ENCODE measurements at regions not wholly inside any gene's neighbourhood (a gene's known extent, or its start where the extent isn't known, plus 50 kb on each side); places are given as distances from the start of the nearest gene placed in this dataset.

DNA sequence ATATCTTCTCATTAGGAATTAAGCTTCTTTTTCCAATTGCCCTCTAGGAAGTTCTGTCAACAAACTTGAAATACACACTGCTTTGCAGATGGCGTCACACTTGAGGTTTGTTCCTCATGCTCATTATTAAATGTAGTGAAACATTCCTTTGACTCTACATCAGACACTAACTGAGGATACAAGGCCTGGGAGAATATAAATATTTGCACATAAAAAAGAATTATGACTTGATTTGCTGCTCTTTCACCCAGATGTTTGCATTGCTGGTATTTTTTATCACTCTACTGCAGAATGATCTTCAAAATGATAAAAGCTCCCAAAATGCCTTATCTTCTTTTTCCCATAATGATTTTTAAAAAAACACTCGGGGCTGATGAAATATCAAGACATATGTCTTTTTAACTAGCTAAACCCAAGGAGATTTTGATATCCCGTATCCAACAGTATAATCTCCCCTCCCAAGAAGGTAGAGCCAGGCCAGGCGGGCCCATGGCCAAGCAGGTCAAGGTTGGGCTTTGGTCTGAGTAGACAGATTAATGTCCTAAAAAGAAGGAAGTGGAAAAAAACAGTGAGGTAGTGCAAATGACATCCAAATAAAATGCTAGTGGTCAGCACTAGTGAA is 264.6 kb downstream of the HHIPL2 start:
- DNase-seq: no peak

DNA sequence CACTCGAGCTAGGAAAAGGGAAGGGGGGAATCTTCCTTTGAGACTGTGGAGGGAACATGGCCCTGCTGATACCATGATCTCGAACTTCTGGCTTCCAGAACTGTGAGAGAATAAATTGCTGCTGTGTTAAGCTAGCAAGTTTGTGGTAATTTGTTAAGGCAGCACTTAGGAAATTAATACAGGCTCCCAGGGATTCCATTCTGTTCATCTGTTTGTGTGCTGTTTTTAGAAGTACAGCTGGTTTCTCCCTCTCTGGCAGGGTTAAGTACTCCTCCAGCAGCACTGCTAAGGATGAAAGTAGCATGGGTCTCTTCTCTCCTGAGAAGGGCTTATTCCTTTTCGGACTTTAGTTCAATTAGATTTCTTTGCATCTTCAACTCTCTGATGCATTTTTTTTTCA is 268.3 kb downstream of the HHIPL2 start:
- DNase-seq: no peak

DNA sequence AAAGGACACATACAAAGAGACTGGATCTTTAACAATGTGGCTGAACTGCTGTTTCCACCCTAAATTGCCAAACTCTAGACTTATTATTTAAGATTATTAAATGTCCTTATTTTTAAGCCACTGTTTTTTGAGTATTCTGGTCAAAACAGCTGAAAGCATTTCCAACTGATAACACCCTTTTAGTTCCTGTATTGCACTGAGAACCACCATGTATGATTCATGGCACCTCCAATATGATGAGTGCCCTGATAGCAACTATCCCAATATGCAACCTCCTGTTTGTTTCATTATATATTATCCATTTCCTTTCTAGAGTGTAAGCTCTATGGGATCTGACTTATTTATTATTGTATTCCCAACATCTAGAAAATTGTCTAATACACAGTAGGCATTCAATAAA is 269.4 kb downstream of the HHIPL2 start:
- no peak for DNase-seq

DNA sequence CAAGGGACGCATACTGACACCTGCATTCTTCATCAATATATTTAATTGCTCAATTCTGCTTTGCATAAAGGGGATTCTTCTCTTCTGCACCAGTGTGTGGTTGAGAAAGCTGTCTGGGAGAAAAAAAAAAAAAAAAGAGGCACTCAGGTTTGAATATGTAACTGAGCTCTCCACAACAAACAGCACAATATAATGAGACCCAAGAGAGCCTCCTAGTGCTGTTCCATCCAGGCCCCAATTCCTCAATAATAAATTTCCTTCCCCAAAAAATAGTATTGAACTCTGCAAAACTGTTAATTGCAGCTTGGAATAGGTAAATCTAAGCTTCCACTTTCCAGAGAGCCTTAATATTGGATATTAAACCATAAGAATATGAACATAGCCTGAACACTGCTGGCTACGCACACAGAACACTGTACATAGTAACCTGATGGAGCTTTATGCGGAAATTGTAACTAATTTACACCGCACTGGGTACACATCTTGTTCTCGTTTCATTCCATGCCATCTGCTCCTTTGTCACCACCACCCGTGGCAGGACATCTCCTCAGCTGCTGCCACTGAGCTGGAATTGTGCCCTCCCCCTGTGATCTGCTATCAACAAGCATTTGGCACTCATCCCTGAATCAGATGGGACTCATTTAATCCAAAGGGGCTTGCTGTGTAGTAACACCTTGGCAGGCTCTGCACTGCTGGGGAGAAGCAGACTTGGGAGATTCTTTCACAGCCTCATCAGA is 272.0 kb downstream of the HHIPL2 start:
- no peak for DNase-seq

DNA sequence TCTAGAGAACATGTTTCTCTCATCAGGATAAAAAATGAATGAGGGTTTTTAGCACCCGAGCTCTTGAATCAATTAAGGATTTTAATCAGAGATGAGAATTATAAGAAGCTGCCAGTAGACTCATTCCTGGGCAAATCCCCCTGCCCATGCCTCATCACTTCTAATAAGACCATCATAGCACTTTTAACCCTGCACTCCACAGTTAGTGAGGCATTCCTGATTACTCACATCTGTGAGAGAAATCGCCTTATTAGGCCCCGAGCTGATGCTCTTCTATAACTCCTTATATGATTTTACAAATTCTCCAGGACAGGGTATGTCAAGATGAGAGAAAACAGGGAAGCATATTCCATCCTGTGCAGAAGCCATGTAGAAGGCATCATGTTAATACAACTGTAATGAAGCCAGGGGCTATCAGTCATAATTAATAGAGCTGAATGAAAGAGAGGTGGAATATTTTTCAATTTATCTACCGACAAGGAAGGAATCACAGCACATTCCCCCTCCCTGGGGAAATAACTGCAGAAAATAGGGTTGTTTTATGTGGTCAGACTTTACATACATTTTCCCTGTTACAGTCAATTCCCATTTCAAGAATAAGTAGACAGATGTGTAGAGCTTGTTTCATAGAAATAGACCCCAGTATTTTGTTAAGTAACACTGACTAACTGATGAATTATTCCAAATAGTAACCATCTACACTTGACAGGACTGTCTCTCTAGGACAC is 272.7 kb downstream of the HHIPL2 start:
- no peak for DNase-seq

DNA sequence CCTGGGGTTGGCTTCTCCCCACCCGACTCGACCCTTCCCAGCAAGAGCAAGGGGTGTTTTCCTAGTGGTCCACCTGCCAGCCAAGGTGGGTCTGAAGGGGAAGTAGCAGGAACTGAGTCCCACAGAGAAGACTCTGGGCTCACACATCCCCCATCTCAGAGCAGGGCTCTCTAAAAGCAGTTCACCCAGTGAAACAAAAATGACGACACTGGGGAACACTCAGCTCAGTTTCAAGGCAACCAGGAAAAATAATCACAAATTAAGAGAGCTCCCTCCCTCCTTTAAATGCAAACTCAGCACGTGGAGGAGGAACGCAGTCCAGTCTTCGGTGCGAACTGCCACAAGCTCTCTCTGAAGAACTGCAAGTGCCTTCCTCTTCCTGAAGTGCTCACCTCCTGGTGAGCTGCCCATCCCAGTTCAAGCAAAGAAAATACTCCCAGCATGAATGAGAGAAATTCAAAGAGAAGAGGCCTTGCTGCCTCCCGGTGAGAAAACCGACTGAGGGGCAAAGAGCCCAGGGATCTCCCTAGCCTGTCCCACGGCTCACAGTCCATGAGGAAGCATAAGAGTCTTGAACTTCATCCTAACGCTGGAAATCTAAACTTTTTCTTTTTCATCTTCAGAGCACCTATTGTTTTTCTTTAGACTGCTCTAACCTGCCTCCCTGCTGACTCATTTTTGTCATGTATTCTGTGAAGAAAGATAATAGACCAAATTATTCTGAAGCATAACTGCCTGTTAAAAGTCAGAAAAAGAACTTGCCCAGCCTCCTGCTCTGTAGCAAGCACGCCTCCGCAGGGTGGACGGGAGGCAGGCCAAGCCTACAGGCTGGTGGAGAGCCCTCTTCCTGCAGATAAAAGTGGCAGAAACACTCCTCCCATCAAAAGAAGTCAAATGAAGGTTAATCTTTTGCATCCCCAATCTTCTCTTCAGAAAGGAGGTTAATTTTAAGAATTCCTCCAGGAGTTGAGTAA is 281.4 kb downstream of the HHIPL2 start:
- no peak for DNase-seq

DNA sequence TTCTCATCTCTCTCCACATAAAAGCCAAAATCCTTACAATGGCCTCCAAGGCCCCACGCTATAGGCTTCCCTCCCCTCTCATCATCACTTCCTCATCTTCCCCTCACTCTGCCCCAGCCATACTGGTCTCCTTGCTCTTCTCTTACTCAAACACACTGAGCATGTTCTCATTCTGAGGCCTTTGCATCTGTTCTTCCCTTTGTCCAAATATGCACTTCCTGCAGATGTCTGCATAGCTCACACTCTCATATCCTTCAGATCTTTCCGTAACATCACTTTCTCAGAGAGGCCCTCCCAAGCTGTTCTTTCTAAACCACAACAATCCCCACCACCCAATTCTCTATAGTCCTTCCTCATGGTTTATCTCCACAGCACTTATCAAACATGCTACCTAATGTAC is 284.1 kb downstream of the HHIPL2 start:
- no peak for DNase-seq

DNA sequence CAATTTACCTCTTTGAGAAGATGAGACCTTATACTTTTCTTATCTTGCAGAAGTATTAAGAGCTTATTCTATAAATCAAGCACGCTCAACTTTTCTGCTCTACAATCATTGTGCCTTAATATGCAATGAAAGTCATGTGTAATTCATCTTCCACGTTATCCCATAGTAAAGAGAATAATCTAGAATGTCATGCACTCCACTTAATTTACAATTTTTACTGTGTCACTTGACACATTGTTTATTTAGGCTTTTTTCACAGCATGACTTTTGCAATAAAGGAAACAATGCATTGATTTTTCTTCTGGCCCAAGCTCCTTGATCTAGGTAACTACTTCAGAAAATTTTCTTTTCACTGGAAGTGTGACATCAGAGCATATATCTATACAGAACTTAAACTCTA is 290.9 kb downstream of the HHIPL2 start:
- no peak for DNase-seq

DNA sequence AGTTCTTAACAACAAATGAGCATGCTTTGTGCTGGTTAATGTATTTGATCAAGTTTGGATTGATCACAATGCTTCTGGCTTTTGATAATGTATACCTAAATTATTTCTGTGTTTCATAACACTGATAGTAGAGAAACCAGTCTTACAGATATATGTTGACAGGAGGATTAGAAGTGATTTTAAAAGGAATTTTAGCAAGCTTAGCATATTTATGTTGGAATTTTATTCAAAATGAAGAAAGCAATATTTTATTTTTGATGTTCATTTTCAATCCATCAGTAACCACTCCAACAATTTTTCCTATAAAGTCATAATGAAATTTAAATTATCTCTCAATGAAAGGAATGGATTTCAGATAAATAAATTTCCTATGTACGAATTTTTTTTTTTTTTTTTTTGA is 291.8 kb downstream of the HHIPL2 start:
- no peak for DNase-seq

DNA sequence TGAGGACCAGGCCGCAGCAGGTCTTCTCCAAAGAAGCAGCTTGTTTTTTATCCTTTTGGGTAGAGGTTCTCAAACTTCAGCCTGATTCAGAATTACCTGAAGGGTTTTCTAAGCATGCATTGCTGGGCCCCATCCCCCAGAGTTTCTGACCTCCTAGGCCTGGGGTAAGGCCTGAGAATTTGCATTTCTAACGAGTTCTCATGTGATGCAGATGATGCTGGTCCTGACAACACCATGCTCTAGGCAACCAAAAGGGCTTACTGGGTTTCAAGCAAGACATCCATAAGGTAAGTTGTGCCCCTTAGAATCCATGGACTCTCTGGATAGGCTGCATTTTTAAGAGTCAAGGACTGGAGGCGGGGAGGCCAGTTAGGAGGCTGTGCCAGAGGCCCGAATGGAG is 295.1 kb downstream of the HHIPL2 start:
- no peak for DNase-seq

DNA sequence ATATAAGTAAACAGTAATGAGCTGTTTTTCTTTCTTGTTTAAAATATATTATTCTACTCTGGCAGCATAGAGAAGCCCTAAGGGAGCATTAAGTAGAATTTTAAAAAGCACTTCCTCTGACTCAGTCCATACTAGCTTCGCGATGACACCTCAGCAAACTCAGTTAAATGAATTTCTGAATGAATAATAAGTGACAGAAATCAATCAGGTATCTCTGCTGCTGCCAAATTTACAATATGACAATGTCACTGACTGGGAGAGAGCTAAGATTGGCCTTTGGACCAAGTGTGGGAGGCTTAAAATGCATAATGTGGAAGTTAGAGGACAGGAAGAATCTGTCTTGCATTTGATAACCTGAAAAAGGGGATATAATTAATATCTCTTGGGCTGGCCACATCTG is 296.1 kb downstream of the HHIPL2 start:
- no peak for DNase-seq

DNA sequence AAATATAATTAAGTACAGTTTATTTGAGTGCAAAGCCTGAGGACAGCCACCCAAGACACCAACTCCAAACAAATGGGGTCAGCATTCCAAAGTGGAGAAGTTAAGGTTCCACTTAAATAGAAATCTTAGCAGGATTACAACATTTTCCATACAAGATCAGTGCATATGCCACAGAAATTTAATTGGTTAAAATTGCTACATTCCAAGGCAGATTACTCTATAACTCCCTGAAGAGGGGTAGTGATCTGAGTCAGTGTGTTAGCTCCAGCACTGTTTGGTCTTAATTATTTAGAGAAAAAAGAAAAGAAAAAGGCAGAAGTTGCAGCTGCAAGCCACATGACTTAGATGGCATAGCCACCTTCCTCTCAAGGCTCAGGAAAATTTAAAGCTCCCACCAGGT is 297.5 kb downstream of the HHIPL2 start:
- no peak for DNase-seq

DNA sequence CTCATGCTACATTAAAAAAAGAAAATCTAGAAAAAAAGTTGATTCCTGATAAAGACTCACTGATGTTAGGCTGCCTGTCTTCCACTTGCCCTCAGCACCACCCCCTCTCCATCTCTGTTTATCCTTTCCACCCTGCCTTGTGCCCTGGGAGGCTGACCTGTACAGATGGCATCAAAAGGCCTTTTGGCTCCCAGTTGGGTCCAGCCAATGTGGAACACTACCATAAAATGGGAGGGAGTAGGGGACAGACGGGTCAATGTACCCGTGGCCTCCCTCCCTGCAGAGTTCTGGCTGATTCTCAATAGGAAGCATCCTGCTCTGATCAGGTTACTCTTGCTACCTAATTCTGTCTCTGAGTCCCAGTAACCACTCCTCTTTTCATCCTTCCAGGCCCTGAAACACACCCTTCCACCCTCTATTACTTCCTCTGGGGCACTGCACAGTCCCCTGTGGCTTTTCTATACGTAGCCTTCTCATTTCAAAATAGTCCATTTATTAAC is 300.0 kb downstream of the HHIPL2 start:
- no peak for DNase-seq

DNA sequence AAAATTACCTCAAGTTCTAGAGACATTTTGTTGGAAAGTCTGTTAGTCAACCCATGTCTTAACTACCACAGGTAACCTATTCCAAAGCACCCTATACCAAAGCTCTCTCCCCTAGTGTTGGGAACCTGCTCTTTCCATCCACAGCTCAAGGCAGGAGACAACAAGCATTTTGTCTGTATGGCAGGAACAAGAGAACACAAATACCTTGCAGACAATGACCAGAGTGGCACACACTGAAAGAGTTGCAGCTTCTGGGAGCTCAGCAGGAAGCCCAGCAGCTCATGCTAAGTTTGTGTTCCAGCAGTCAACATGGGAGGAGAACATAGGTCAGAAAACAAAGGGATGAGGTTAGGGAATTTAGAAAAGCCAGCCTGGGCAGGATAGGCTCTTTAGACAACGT is 300.8 kb downstream of the HHIPL2 start:
- DNase-seq: no peak

DNA sequence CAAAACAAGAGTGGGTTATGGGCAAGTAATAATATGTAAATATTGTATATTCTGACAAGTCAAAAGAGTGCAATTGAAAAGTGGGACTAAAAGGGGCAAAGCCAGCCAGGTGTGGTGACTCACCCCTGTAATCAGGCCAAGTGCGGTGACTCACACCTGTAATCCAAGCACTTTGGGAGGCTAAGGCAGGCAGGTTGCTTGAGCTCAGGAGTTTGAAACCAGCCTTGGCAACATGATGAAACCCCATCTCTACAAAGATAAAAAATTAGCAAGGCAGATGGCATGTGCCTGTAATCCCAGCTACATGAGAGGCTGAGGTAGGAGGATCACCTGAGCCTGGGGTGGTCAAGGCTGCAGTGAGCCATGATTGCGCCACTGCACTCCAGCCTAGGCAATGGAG is 304.0 kb downstream of the HHIPL2 start:
- no peak for DNase-seq

DNA sequence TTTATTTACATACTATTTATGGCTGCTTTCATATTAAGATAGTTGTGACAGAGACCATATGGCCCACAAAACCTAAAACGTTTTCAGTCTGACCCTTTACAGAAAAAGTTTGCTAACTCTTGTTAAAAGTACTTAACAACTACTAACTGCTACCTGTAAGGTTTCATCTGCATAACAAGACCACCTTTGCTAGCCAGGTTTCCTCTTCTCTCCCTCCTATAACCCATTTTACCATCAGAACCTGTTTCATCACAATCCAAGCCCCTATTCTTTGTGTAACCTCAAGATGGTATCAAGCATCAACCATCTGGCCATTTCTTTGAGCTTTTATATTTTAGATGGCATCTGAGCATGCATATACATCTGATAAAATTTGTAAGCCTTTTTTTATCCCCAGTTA is 305.4 kb downstream of the HHIPL2 start:
- no peak for DNase-seq

DNA sequence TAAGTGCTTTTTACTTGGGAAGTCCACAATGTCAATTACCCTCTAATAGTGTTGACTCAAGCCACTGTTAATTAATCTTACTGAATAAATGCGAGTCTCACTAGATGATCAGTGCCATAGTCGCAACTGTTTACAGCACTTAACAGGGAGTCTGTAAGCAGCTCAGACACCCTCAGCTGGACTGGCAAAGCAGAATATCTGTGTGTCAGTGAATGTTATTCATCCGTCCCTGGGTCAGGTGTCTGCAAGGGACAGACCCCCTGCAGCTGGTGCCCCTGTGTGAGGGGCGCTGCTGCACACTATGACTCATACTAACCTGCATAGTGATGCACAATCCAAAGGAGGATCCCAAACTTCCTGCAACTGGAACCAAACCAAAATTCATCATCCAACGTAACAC is 306.5 kb downstream of the HHIPL2 start:
- no peak for DNase-seq

DNA sequence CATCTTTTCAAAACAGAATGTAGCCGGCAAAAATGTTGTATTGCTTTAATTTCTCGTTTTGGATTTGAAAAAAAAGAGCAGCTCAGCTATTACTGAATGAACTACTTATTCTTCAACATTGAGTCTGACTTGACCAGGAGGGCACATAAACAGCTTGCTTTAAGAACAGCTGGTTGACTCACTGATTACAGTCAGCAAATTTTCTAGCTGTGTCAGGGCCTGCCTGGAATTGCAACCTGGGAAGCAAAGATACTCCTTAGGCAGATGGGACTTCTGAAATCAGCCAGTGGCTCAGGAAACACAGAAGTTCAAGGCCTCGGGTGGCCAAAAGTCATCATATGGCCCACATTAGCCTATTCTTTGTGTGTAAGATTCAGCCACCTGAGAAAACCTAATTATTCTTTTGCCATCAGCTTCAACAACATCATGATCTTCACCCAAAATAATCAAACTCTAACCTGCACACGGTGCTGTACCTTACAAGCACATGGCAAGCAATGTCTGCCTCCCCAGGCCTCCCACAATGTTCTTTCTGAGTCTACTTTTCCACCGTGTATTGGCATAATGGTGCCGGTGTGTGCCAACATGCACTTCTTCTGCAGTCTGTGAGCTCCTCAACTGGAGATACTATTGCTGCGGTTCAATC is 307.2 kb downstream of the HHIPL2 start:
- DNase-seq: no peak

DNA sequence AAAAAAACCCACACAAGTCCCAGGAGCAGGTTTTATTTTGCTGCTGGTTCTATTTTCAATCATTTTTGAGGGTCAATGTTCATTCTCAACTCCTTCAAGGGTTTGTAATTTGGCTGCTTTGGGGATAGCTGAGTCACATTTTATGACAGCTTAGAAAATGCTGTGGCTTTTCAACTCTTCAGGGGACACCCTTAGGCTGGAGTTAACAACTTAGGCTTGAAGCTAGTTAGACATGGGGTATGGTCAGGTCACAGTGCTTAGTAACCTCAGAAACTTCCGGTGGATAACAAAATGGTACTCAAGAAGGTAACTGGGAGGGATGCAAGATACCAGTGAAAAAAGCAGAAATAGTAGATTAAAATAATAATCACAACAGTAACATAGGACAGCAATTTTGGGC is 308.8 kb downstream of the HHIPL2 start:
- DNase-seq: no peak

DNA sequence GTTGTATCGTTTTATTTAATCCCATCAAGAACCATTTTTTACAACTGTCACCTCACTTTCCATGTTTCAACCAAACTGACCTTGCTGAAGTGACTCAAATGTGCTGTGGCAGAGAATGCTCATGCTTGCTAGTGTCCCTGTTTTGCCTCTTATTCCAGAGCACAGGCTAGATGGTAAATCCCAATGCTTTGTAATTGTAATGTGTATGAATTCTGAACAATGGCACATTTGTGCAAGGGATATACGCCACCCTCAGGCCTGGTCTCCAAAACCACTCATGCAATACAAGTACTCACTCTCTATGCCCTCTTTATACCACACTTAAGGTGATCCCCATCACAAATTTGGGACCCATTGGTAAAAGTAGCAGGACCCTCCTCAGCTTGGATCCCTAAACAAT is 313.6 kb downstream of the HHIPL2 start:
- DNase-seq: no peak

DNA sequence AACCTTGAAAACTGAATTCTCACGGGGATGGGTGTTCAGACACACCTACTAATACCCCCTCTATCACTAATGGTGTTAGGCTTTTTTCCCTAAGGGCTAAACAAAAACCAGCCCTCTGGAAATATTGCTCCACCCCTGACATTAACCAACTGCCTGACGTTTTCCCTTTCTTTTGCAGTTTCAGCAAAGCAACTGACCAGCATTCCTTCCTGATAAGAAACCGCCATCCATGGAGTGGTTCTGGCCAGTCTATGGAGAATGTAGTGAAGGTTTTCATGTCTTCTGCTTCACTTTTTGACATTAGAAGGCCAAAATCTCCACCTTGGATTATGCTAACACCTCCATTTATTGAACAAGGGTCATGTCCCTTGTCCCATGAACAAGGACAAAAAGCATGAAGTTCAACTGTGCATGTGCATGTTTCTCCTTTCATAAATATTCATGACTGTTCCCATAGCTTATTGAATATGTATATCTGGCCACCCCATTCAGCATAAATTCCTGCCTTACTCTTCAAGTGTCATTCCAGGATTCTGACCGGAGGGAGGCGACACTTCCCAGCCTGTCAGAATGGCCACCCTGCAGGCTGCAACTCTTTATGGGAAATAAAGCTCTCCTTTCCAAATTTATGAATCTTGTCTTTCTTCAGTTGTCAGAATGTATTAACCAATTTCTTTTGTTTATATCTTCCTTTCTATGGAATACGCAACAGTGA is 314.3 kb downstream of the HHIPL2 start:
- no peak for DNase-seq

DNA sequence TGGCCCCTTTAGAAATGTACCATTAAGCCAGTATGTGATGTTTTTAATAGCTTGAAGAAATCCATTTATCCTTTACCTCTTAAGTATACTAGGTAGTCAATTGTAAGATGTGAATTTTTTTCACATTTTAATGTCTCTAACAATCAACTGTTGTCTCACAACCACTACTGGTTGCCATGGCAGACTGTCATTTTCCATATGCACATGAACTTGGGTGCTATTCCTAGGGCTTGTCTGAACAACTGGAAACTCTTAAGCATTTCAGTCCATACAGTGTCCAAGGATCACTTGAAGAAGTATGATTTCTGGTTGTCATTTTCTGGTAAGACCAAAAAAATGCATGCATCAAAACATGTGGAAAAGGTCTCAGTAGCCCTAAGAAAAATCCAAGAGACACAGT is 315.1 kb downstream of the HHIPL2 start:
- no peak for DNase-seq
